Tibial nerve (tissue), 4 donors: ENCODE measurements at regions not wholly inside any gene's neighbourhood (a gene's known extent, or its start where the extent isn't known, plus 50 kb on each side); places are given as distances from the start of the nearest gene placed in this dataset.

ENCODE experiments used
- DNase-seq, 2 donors: peaks; one replicate each; pipeline ENCODE4 v3.0.0-alpha.2; 2019; ENCODE audit warnings: low spot score in 2 of 2
- H3K27ac ChIP-seq, 4 donors: fragments of 200-600 bp; sonication (generic) in 3 of 4; one replicate each; pipeline ENCODE4 v1.5.1; 2017 to 2019; ENCODE audit warnings: mild to moderate bottlenecking in 1 of 4
- H3K27me3 ChIP-seq, 2 donors: fragments of 200-600 bp; sonication (generic) in 1 of 2; one replicate each; pipeline versions ENCODE4 v1.5.1 to v1.6.0; 2017 to 2019
- H3K36me3 ChIP-seq, 3 donors: fragments of 200-600 bp; sonication (generic); one replicate each; pipeline ENCODE4 v1.5.1; 2018 to 2019
- H3K4me1 ChIP-seq, 4 donors: fragments of 200-600 bp; sonication (generic) in 3 of 4; one replicate each; pipeline ENCODE4 v1.5.1; 2017 to 2019
- H3K4me3 ChIP-seq, 4 donors: fragments of 200-600 bp; sonication (generic) in 3 of 4; one replicate each; pipeline ENCODE4 v1.5.1; 2017 to 2019; ENCODE audit warnings: mild to moderate bottlenecking in 1 of 4, moderate library complexity in 1 of 4
- H3K9me3 ChIP-seq, 4 donors: fragments of 200-600 bp; sonication (generic) in 3 of 4; one replicate each; pipeline ENCODE4 v1.5.1; 2017 to 2019
- CTCF ChIP-seq, 5 experiments: fragments of 200-600 bp in 3 of 5; fragments of 450-650 bp in 2 of 5; sonication (generic) in 3 of 5; IDR thresholded peaks; one replicate each; pipeline ENCODE4 v1.5.1; 2016 to 2019; ENCODE audit warnings: antibody characterized with exemption in 5 of 5, mild to moderate bottlenecking in 3 of 5, moderate library complexity in 2 of 5
- EP300 ChIP-seq, 2 donors: sonication (generic); formaldehyde crosslinking; IDR thresholded peaks; one replicate each; pipeline ENCODE4 v1.6.1; 2017; ENCODE audit warnings: antibody characterized with exemption in 2 of 2, mild to moderate bottlenecking in 1 of 2
- POLR2A ChIP-seq, 2 donors: fragments of 450-650 bp; IDR thresholded peaks; one replicate each; pipeline ENCODE4 v1.6.1; 2017; ENCODE audit warnings: antibody characterized with exemption in 2 of 2, mild to moderate bottlenecking in 2 of 2, moderate library complexity in 2 of 2
- WGBS, 2 donors: methylation state at CpG; one replicate each; pipeline ENCODE4 v1.1.5; 2018; 5-methylcytosine and 5-hydroxymethylcytosine counted together

DNA sequence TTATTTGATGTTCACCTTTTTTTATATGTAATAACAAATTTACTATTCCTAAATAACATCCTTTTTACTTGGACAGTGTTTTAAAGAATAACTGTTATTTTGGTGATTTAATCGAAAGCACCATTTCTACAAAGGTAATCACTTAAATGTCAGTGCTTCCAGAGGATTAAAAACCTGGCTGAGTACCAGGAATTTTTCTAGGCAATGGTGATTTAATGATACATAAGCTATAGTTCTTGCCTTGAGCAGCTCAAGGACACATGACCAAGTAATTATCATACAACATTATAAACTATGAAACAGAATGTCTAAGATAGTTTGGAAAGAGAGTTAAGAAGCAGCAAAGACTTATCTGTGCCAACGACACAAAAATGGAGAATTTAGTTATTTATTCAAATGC lies 1291.9 kb upstream of the TENM3 start:
- Histone ChIP-seq H3K27ac (no peak overlapping the region), H3K27me3 (no peaks in the 10 kb centered on the region)

GRCh38 chr4:180953572-180953971 lies 1289.6 kb upstream of the TENM3 start:
- Histone ChIP-seq H3K4me3 (no peak overlapping the region), H3K9me3 (no peaks in the 10 kb centered on the region), H3K27me3 (no peaks in the 10 kb centered on the region), H3K36me3 (no peaks in the 10 kb centered on the region), H3K27ac (no peak overlapping the region), H3K4me1 (no peaks in the 10 kb centered on the region)
- TF ChIP-seq POLR2A (IDR thresholded peaks at IDR 0.05), result no peak
- no peak for TF ChIP-seq EP300 (IDR thresholded peaks at IDR 0.05)
- TF ChIP-seq CTCF (IDR thresholded peaks at IDR 0.05), result no peak
- no peak for DNase-seq
- WGBS, 2 donors, result 95 to 98% methylated on average over 4 of the region's 4 CpGs

More for the DNA sequence above, 1291.9 kb upstream of the TENM3 start:
- H3K4me1 ChIP-seq, result peaks cover 0 to 4% (median 0%) of the 10 kb centered on the region in 4 donors
- H3K9me3 ChIP-seq, result no peaks in the 10 kb centered on the region
- H3K36me3 ChIP-seq, result no peaks in the 10 kb centered on the region
- TF ChIP-seq EP300 (IDR thresholded peaks at IDR 0.05) (no peak), POLR2A (IDR thresholded peaks at IDR 0.05) (no peak), CTCF (IDR thresholded peaks at IDR 0.05) (no peak)
- no peak for DNase-seq
- H3K4me3 ChIP-seq, result no peak overlapping the region
- WGBS, 2 donors, result 95% methylated on average over 2 of the region's 2 CpGs

- Histone ChIP-seq H3K4me1 (no peaks in the 10 kb centered on the region), H3K36me3 (no peaks in the 10 kb centered on the region), H3K27me3 (no peaks in the 10 kb centered on the region), H3K9me3 (no peaks in the 10 kb centered on the region), H3K4me3 (no peak overlapping the region), H3K27ac (no peak overlapping the region)
- DNase-seq, result no peak
- TF ChIP-seq EP300 (IDR thresholded peaks at IDR 0.05), result no peak
- no peak for TF ChIP-seq CTCF (IDR thresholded peaks at IDR 0.05)
- TF ChIP-seq POLR2A (IDR thresholded peaks at IDR 0.05), result no peak
- 46 to 48% methylated on average over 4 of the region's 4 CpGs for WGBS, 2 donors
These were observed 1282.3 kb upstream of the TENM3 start for GRCh38 chr4:180960743-180961401.

DNA sequence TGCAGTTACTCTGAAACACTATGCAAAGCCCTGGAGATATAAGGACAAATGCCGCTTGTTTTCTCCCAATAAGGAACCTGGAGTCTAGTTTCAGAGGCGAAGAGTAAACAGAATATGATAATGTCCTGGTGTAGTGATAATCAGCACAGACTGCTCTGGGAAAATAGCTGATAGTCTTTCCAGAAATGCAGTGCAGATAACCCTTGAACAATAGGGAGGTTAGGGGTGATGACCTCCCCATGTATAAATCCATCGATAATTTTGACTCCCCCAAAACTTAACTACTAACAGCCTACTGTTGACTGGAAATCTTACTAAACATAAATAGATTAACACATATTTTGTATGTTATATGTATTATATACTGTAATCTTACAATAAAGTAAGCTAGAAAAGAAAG lies 1280.9 kb upstream of the TENM3 start:
- Histone ChIP-seq H3K4me1 (no peaks in the 10 kb centered on the region), H3K4me3 (no peak overlapping the region)
- TF ChIP-seq POLR2A (IDR thresholded peaks at IDR 0.05), result no peak
- no peak for TF ChIP-seq EP300 (IDR thresholded peaks at IDR 0.05)
- TF ChIP-seq CTCF (IDR thresholded peaks at IDR 0.05), result no peak

GRCh38 chr4:180966312-180966711 lies 1276.9 kb upstream of the TENM3 start:
- WGBS, 2 donors, result 90 to 96% methylated on average over 2 of the region's 2 CpGs
- no peak for DNase-seq
- TF ChIP-seq POLR2A (IDR thresholded peaks at IDR 0.05) (no peak), EP300 (IDR thresholded peaks at IDR 0.05) (no peak), CTCF (IDR thresholded peaks at IDR 0.05) (no peak)
- Histone ChIP-seq H3K36me3 (no peaks in the 10 kb centered on the region), H3K4me3 (no peak overlapping the region), H3K9me3 (no peaks in the 10 kb centered on the region), H3K4me1 (no peaks in the 10 kb centered on the region), H3K27me3 (no peaks in the 10 kb centered on the region), H3K27ac (no peak overlapping the region)

More for the DNA sequence above, 1280.9 kb upstream of the TENM3 start:
- no peak for DNase-seq
- Histone ChIP-seq H3K27ac (no peak overlapping the region), H3K27me3 (no peaks in the 10 kb centered on the region), H3K9me3 (no peaks in the 10 kb centered on the region), H3K36me3 (no peaks in the 10 kb centered on the region)
- WGBS, 2 donors, result 71 to 72% methylated on average over 3 of the region's 3 CpGs
